ENCODE measurements at regions not wholly inside any gene's neighbourhood (a gene's known extent, or its start where the extent isn't known, plus 50 kb on each side); places are given as distances from the start of the nearest gene placed in this dataset.

DNA sequence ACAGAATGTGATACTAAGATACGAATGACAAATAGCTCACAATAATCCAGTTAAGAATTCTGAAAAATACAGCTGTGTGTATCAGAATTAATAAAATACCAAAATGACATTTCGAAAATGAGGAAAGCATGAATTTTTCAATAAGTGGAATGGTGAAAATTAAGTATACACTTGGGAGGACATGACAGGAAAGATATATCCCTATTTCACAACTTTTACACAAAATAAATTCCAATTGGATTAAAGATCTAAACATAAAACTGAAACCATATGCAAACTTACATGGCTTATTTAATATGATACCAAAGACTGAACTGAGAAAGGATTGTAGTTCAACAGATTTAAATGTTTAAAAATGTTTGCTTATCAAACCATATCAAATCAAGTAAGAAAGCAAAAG is 510.4 kb upstream of the ADAMTS5 start:
- H3K4me1 ChIP-seq = no peaks in the 10 kb centered on the region
- TF ChIP-seq EP300 (IDR thresholded peaks at IDR 0.05) (no peak), POLR2A (IDR thresholded peaks at IDR 0.05) (no peak), POLR2AphosphoS5 (IDR thresholded peaks at IDR 0.05) (no peak)
- TF ChIP-seq, protein P1, sequence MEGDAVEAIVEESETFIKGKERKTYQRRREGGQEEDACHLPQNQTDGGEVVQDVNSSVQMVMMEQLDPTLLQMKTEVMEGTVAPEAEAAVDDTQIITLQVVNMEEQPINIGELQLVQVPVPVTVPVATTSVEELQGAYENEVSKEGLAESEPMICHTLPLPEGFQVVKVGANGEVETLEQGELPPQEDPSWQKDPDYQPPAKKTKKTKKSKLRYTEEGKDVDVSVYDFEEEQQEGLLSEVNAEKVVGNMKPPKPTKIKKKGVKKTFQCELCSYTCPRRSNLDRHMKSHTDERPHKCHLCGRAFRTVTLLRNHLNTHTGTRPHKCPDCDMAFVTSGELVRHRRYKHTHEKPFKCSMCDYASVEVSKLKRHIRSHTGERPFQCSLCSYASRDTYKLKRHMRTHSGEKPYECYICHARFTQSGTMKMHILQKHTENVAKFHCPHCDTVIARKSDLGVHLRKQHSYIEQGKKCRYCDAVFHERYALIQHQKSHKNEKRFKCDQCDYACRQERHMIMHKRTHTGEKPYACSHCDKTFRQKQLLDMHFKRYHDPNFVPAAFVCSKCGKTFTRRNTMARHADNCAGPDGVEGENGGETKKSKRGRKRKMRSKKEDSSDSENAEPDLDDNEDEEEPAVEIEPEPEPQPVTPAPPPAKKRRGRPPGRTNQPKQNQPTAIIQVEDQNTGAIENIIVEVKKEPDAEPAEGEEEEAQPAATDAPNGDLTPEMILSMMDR (IDR thresholded peaks at IDR 0.05) = no peak
- H3K27ac ChIP-seq = peak overlapping the region; percentile 5
- H3K36me3 ChIP-seq = no peaks in the 10 kb centered on the region
- WGBS = 56% methylated on average over 2 of the region's 2 CpGs
- no peak for DNase-seq (ENCODE audit: low spot score in 2 of 2)
- no peaks in the 10 kb centered on the region for H3K9me3 ChIP-seq
- no peaks in the 10 kb centered on the region for H3K27me3 ChIP-seq
- H3K4me3 ChIP-seq = no peak overlapping the region

DNA sequence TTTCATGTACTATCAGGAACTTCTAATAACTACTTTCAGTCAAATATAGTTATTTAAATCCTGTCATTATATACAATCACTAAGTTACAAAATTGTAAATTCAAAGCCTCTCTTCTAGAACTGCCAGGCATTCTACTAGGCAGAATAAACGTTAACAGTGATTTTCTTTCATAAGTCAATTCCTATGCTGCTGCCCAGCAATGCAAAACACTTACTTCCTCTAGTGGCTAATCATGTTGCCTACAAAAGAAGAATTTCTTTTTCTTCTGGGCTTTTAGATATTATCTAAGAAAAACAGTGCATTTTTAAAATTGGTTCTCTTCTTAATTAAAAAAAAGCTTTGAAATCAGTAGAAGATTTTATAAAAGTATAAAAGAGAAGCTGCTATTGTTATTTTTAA is 509.8 kb upstream of the ADAMTS5 start:
- peak overlapping the region; percentile 5 for H3K27ac ChIP-seq
- no peak overlapping the region for H3K4me3 ChIP-seq
- no peaks in the 10 kb centered on the region for H3K27me3 ChIP-seq
- TF ChIP-seq, protein P1 (IDR thresholded peaks at IDR 0.05) = peak in 1 of 2 donors; percentile 17
- TF ChIP-seq POLR2A (IDR thresholded peaks at IDR 0.05) = no peak
- H3K9me3 ChIP-seq = no peaks in the 10 kb centered on the region
- 0% methylated on average over 1 of the region's 1 CpG for WGBS
- no peak for DNase-seq (ENCODE audit: low spot score in 2 of 2)
- H3K4me1 ChIP-seq = no peaks in the 10 kb centered on the region
- H3K36me3 ChIP-seq = no peaks in the 10 kb centered on the region

DNA sequence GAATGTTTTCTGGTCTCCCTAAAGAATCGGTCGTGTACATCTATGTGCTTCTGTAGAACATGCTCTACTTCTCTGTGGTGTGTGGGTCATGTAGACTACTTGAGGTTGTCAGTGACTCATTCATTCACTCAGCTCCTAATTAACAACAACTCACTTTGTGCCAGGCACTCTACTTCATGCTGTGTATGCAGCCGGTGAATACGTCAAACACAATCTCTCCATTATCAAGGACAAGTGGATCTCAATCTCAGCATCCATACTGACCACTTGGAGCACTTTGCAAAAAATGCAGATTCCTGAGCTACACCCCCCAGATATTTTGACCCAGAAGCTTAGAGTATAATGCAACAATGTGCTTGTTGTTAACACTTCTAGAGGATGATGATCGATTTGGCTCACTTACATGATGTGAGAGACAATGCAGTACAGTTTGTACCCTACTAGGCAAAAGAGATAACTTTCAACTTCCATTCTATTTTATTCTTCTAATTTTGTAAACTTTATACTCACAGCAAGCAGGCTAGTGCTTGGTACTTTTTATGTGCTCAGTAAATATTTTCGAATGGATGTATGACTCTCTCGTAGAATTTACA is 508.6 kb upstream of the ADAMTS5 start:
- Histone ChIP-seq H3K27me3 (no peaks in the 10 kb centered on the region), H3K4me1 (no peaks in the 10 kb centered on the region), H3K36me3 (no peaks in the 10 kb centered on the region), H3K9me3 (no peaks in the 10 kb centered on the region), H3K27ac (peak overlapping the region; percentile 7), H3K4me3 (no peak overlapping the region)
- TF ChIP-seq, protein P1 (IDR thresholded peaks at IDR 0.05) = no peak
- no peak for TF ChIP-seq POLR2A (IDR thresholded peaks at IDR 0.05)
- no peak for TF ChIP-seq POLR2AphosphoS5 (IDR thresholded peaks at IDR 0.05)
- no peak for TF ChIP-seq EP300 (IDR thresholded peaks at IDR 0.05)
- WGBS = 91% methylated on average over 7 of the region's 7 CpGs
- DNase-seq (ENCODE audit: low spot score in 2 of 2) = no peak

DNA sequence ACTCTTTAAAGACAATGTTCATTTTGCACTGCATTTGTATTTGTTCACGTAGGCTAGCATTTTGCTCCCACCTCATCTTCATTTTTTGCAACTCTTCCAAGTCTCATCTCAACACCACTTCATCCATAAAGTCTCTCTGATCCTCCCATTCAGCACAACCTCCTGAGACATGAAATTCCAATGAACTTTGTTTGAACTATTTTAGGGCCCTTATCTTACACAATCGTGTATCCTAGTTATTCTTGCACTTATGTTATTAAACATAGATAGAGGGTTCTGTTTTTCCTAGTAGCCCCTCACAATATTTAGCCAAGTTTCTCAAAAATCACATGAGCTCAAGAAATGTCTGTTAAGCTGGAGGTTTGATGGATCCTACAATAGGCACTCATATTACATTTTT is 500.5 kb upstream of the ADAMTS5 start:
- DNase-seq (ENCODE audit: low spot score in 2 of 2) = no peak
- Histone ChIP-seq H3K4me1 (peaks cover 9% of the 10 kb centered on the region), H3K36me3 (no peaks in the 10 kb centered on the region), H3K27me3 (no peaks in the 10 kb centered on the region), H3K4me3 (no peak overlapping the region), H3K27ac (no peak overlapping the region), H3K9me3 (no peaks in the 10 kb centered on the region)
- WGBS = 72% methylated on average over 2 of the region's 2 CpGs
- TF ChIP-seq POLR2AphosphoS5 (IDR thresholded peaks at IDR 0.05) (no peak), POLR2A (IDR thresholded peaks at IDR 0.05) (no peak)

DNA sequence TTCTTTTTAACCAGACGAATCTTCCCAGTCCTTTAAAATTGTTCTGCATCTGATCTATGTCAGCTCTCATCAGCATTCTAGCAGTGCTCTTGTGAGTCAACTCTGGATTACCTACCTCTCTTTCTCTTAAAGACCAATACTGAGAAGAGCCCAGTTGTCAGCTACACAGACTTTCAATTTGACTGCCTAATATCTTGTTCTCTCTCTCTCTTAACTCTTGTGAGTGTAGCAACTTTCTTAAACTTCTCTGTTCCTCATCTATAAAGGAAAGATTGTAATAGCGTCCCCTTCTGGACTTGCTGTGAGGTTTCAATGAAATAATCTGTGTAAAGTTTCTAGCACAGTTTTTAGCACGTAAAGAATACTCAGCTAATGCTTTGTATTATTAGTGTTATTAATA is 499.3 kb upstream of the ADAMTS5 start:
- DNase-seq (ENCODE audit: low spot score in 2 of 2) = no peak
- H3K27ac ChIP-seq = no peak overlapping the region
- WGBS = 86% methylated on average over 3 of the region's 3 CpGs
- no peaks in the 10 kb centered on the region for H3K27me3 ChIP-seq
- no peaks in the 10 kb centered on the region for H3K36me3 ChIP-seq
- H3K4me3 ChIP-seq = no peak overlapping the region
- peaks cover 9% of the 10 kb centered on the region for H3K4me1 ChIP-seq
- no peaks in the 10 kb centered on the region for H3K9me3 ChIP-seq
- no peak for TF ChIP-seq EP300 (IDR thresholded peaks at IDR 0.05)

DNA sequence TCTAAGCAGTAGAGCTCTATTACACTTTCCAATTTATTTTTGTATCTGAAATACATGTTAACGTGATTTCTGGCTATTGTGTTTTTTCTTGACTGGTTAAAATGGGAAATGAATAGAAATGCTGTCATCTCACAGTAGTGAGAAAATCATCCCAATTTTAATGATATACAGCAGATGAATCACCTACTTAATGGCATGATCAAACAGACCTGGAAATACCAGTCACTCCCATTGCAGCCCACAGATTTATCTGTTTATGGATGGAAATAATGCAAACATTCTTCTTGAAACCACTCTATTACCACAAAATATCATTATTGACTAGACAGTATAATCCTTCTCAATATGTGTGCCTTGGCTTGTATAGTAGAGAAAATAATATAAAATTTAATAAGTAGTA is 497.8 kb upstream of the ADAMTS5 start:
- Histone ChIP-seq H3K4me1 (peaks cover 14% of the 10 kb centered on the region), H3K27me3 (no peaks in the 10 kb centered on the region), H3K9me3 (no peaks in the 10 kb centered on the region), H3K36me3 (no peaks in the 10 kb centered on the region), H3K27ac (no peak overlapping the region), H3K4me3 (no peak overlapping the region)
- WGBS = 53% methylated on average over 1 of the region's 1 CpG
- DNase-seq (ENCODE audit: low spot score in 2 of 2) = no peak
- TF ChIP-seq POLR2A (IDR thresholded peaks at IDR 0.05) (no peak), EP300 (IDR thresholded peaks at IDR 0.05) (no peak), POLR2AphosphoS5 (IDR thresholded peaks at IDR 0.05) (no peak)
- TF ChIP-seq, protein P1 (IDR thresholded peaks at IDR 0.05) = no peak

Data from suprapubic skin (tissue), 4 donors.